ENCODE measurements at regions not wholly inside any gene's neighbourhood (a gene's known extent, or its start where the extent isn't known, plus 50 kb on each side); places are given as distances from the start of the nearest gene placed in this dataset.

- TF ChIP-seq ZNF274 (IDR thresholded peaks at IDR 0.05; ENCODE audit: low read depth, low read length): no peak
- TF ChIP-seq YY1 (IDR thresholded peaks at IDR 0.05; ENCODE audit: insufficient read depth, insufficient read length): no peak
Measured at GRCh38 chr4:30402276-30402675, 317.9 kb upstream of the PCDH7 start.
